Common myeloid progenitor, CD34-positive (primary cell): ENCODE measurements at regions not wholly inside any gene's neighbourhood (a gene's known extent, or its start where the extent isn't known, plus 50 kb on each side); places are given as distances from the start of the nearest gene placed in this dataset.

ENCODE experiments used
- CTCF ChIA-PET: fragments of 350-600 bp; sonication (Branson Sonifier 250); formaldehyde crosslinking; loops from one replicate; lab custom pipeline; 2021; ENCODE audit warnings: antibody characterized with exemption; lab: Charles Lee
- POLR2A ChIA-PET: fragments of 350-600 bp; sonication (Branson Sonifier 250); formaldehyde crosslinking; loops from one replicate; lab custom pipeline; 2021; ENCODE audit warnings: antibody characterized with exemption; lab: Charles Lee
- DNase-seq, 3 donors: peaks; one replicate each; pipeline versions ENCODE4 v3.0.0 to v3.0.0-alpha.2; 2013
- H3K27ac ChIP-seq, 2 experiments: 1 replicate in 1 of 2; 2 replicates in 1 of 2; pipeline ENCODE4 v1.7.0; 2013; ENCODE audit warnings: inconsistent platforms in 2 of 2, low read length in 2 of 2, mild to moderate bottlenecking in 2 of 2, low read depth in 1 of 2, moderate library complexity in 1 of 2; ENCODE audit not compliant: severe bottlenecking in 2 of 2, insufficient read depth in 1 of 2, poor library complexity in 1 of 2
- H3K27me3 ChIP-seq, 5 experiments: replicated peaks in 2 of 5; 1 replicate in 3 of 5; 2 replicates in 2 of 5; pipeline versions ENCODE4 v1.6.1 to v1.7.0; 2013; ENCODE audit warnings: low read length in 4 of 5, mild to moderate bottlenecking in 2 of 5, moderate library complexity in 2 of 5, inconsistent platforms in 1 of 5; ENCODE audit not compliant: insufficient read depth in 5 of 5, control insufficient read depth in 4 of 5
- H3K36me3 ChIP-seq, 4 experiments: 1 replicate in 2 of 4; 2 replicates in 2 of 4; pipeline versions ENCODE4 v1.6.1 to v1.7.0; 2013; ENCODE audit warnings: low read length in 3 of 4, control low read depth in 1 of 4, mild to moderate bottlenecking in 1 of 4; ENCODE audit not compliant: control insufficient read depth in 4 of 4, insufficient read depth in 4 of 4
- H3K4me1 ChIP-seq, 4 experiments: 1 replicate in 3 of 4; 2 replicates in 1 of 4; pipeline versions ENCODE4 v1.6.1 to v1.7.1; 2013; ENCODE audit warnings: low read length in 3 of 4, mild to moderate bottlenecking in 3 of 4, control low read depth in 1 of 4, inconsistent platforms in 1 of 4, moderate library complexity in 1 of 4; ENCODE audit not compliant: control insufficient read depth in 4 of 4, insufficient read depth in 4 of 4; ENCODE audit errors: control extremely low read depth in 1 of 4
- H3K4me3 ChIP-seq, 7 experiments: 1 replicate in 4 of 7; 2 replicates in 3 of 7; pipeline versions ENCODE4 v1.5.1 to v1.7.0; 2013; ENCODE audit warnings: mild to moderate bottlenecking in 7 of 7, low read length in 6 of 7, moderate library complexity in 6 of 7, inconsistent platforms in 2 of 7, low read depth in 2 of 7, control low read depth in 1 of 7; ENCODE audit not compliant: insufficient read depth in 4 of 7, control insufficient read depth in 1 of 7; ENCODE audit errors: extremely low read depth in 1 of 7
- H3K9me3 ChIP-seq, 5 experiments: 1 replicate in 4 of 5; 2 replicates in 1 of 5; pipeline versions ENCODE4 v1.6.1 to v1.7.1; 2013; ENCODE audit warnings: low read length in 4 of 5, mild to moderate bottlenecking in 2 of 5, inconsistent platforms in 1 of 5, low read depth in 1 of 5, moderate library complexity in 1 of 5; ENCODE audit not compliant: control insufficient read depth in 4 of 5, insufficient read depth in 2 of 5; ENCODE audit errors: control extremely low read depth in 1 of 5
- WGBS: methylation state at CpG from one replicate; pipeline ENCODE4 v1.1.5; 2013; ENCODE audit not compliant: insufficient coverage; 5-methylcytosine and 5-hydroxymethylcytosine counted together

DNA sequence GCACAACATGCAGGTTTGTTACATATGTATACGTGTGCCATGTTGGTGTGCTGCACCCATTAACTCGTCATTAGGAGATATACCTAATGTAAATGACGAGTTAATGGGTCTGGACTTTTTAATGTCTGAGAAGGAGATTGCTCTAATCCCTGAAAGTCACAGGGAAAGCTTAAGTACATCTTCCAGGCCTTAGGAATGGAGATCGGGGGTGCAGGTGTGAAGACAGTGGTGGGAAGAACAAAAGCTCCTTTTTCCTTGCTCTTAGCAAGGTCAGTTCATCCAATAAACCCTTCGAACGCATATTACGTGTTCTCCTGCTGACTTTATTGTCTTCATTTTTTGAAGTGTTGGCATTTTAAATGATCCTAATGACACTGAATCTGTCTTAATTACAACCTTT is 50.8 kb upstream of the LAMA1 start:
- WGBS: 100% methylated on average over 4 of the region's 7 CpGs
- CTCF ChIA-PET: interaction anchor here (1.0 to 1.9 kb wide), 2 partner anchors 9 to 248 kb away, joined by 3 to 4 read pairs; no protein-coding TSS in a partner anchor
- no peak overlapping the region for H3K27ac ChIP-seq

More for the DNA sequence above, 50.8 kb upstream of the LAMA1 start:
- no peak overlapping the region for H3K4me3 ChIP-seq
- POLR2A ChIA-PET: no interaction called here
- H3K27me3 ChIP-seq: no peaks in the 10 kb centered on the region
- no peaks in the 10 kb centered on the region for H3K4me1 ChIP-seq
- no peaks in the 10 kb centered on the region for H3K36me3 ChIP-seq
- H3K9me3 ChIP-seq: no peaks in the 10 kb centered on the region
- no peak for DNase-seq
